ENCODE measurements at regions not wholly inside any gene's neighbourhood (a gene's known extent, or its start where the extent isn't known, plus 50 kb on each side); places are given as distances from the start of the nearest gene placed in this dataset.

GRCh38 chr2:128783193-128783671 is 464.6 kb upstream of the HS6ST1 start:
- CTCF ChIA-PET: no interaction called here
- no peak for TF ChIP-seq CTCF (IDR thresholded peaks at IDR 0.05; ENCODE audit: insufficient read depth, low read length, missing control alignments)
- DNase-seq (ENCODE audit: low read depth, low spot score): no peak
- POLR2A ChIA-PET: no interaction called here
- H3K4me3 ChIP-seq (ENCODE audit: low read depth, low read length): no peak overlapping the region

GRCh38 chr2:128783896-128784295 is 465.2 kb upstream of the HS6ST1 start:
- H3K4me3 ChIP-seq (ENCODE audit: low read depth, low read length): no peak overlapping the region
- POLR2A ChIA-PET: no interaction called here
- TF ChIP-seq CTCF (IDR thresholded peaks at IDR 0.05; ENCODE audit: insufficient read depth, low read length, missing control alignments): no peak
- CTCF ChIA-PET: no interaction called here
- DNase-seq (ENCODE audit: low read depth, low spot score): no peak

- TF ChIP-seq CTCF (IDR thresholded peaks at IDR 0.05; ENCODE audit: insufficient read depth, low read length, missing control alignments): no peak
- no peak for DNase-seq (ENCODE audit: low read depth, low spot score)
- ChIA-PET POLR2A (no interaction called here), CTCF (no interaction called here)
- no peak overlapping the region for H3K4me3 ChIP-seq (ENCODE audit: low read depth, low read length)
These were observed 466.1 kb upstream of the HS6ST1 start for GRCh38 chr2:128784626-128785306.

- ChIA-PET POLR2A (no interaction called here), CTCF (no interaction called here)
- no peak overlapping the region for H3K4me3 ChIP-seq (ENCODE audit: low read depth, low read length)
- no peak for DNase-seq (ENCODE audit: low read depth, low spot score)
- no peak for TF ChIP-seq CTCF (IDR thresholded peaks at IDR 0.05; ENCODE audit: insufficient read depth, low read length, missing control alignments)
These were observed 467.6 kb upstream of the HS6ST1 start for GRCh38 chr2:128786316-128786715.

- ChIA-PET CTCF (no interaction called here), POLR2A (no interaction called here)
- no peak for DNase-seq (ENCODE audit: low read depth, low spot score)
These were observed 468.2 kb upstream of the HS6ST1 start for GRCh38 chr2:128786741-128787478.

More at GRCh38 chr2:128786741-128787478, 468.2 kb upstream of the HS6ST1 start:
- TF ChIP-seq CTCF (IDR thresholded peaks at IDR 0.05; ENCODE audit: insufficient read depth, low read length, missing control alignments): no peak
- H3K4me3 ChIP-seq (ENCODE audit: low read depth, low read length): no peak overlapping the region

Measured in AG04449 (cell line).